ENCODE measurements at regions not wholly inside any gene's neighbourhood (a gene's known extent, or its start where the extent isn't known, plus 50 kb on each side); places are given as distances from the start of the nearest gene placed in this dataset.
"Not testable (repeated sequence)": the region's sequence is repeated elsewhere in the genome, so short reads cannot be mapped to it uniquely, and the experiment has no call there.

GRCh38 chrX:30144221-30144620 is 71.1 kb upstream of the MAGEB2 start:
- FAIRE-seq (no peak), DNase-seq (ENCODE audit: low read depth in 1 of 2, low spot score in 1 of 2) (no peak), ATAC-seq (no peak)
- H3K4me3 ChIP-seq: no peak overlapping the region
- H3K9me3 ChIP-seq: no peaks in the 10 kb centered on the region
- TF ChIP-seq RNF2 (IDR thresholded peaks at IDR 0.05; ENCODE audit: borderline replicate concordance, low read depth): no peak
- TF ChIP-seq FOSB (CRISPR knock-in tag; IDR thresholded peaks at IDR 0.05): no peak
- TF ChIP-seq RARB (CRISPR knock-in tag; IDR thresholded peaks at IDR 0.05): no peak
- TF ChIP-seq USF2 (IDR thresholded peaks at IDR 0.05): no peak
- no peak for TF ChIP-seq POLR2AphosphoS2 (conservative IDR thresholded peaks at IDR 0.05; ENCODE audit: low read length)
- TF ChIP-seq ATOH8 (CRISPR knock-in tag; IDR thresholded peaks at IDR 0.05; ENCODE audit: low read depth): no peak
- no peak for TF ChIP-seq ZNF302 (CRISPR knock-in tag; IDR thresholded peaks at IDR 0.05)
- no peak for TF ChIP-seq EHMT2 (IDR thresholded peaks at IDR 0.05; ENCODE audit: low read depth)
- TF ChIP-seq EHF (CRISPR knock-in tag; IDR thresholded peaks at IDR 0.05): no peak
- CTCF ChIA-PET: interaction anchor here (0.6 kb wide), 1 partner anchor 1564 kb away, joined by 3 read pairs; no protein-coding TSS in a partner anchor
- POLR2A ChIA-PET: no interaction called here
- no peak overlapping the region for H3K4me2 ChIP-seq
- no peaks in the 10 kb centered on the region for H3K4me1 ChIP-seq
- H3K27ac ChIP-seq: no peak overlapping the region

GRCh38 chrX:30144971-30145731 is 70.2 kb upstream of the MAGEB2 start:
- ChIA-PET POLR2A (no interaction called here), CTCF (no interaction called here)
- no peak overlapping the region for H3K27ac ChIP-seq
- no peaks in the 10 kb centered on the region for H3K4me1 ChIP-seq
- ATAC-seq: no peak
- TF ChIP-seq SMC3 (IDR thresholded peaks at IDR 0.05) (no peak), HOXB13 (CRISPR knock-in tag; IDR thresholded peaks at IDR 0.05; ENCODE audit: low read depth) (no peak), HES2 (IDR thresholded peaks at IDR 0.05) (no peak), HMGXB4 (CRISPR knock-in tag; IDR thresholded peaks at IDR 0.05; ENCODE audit: borderline replicate concordance) (no peak), RARB (CRISPR knock-in tag; IDR thresholded peaks at IDR 0.05) (no peak), HOXB5 (CRISPR knock-in tag; IDR thresholded peaks at IDR 0.05) (no peak)
- WGBS (ENCODE audit: missing lambda C conversion rate): 28% methylated on average over 6 of the region's 6 CpGs
- FAIRE-seq: no peak
- H3K9me3 ChIP-seq: no peaks in the 10 kb centered on the region
- DNase-seq (ENCODE audit: low read depth in 1 of 2, low spot score in 1 of 2): no peak
- no peak overlapping the region for H3K4me3 ChIP-seq
- no peak overlapping the region for H3K4me2 ChIP-seq

GRCh38 chrX:30147996-30148643 is 67.2 kb upstream of the MAGEB2 start:
- FAIRE-seq (no peak), ATAC-seq (no peak), DNase-seq (ENCODE audit: low read depth in 1 of 2, low spot score in 1 of 2) (no peak)
- no peak for TF ChIP-seq TP53 (CRISPR knock-in tag; IDR thresholded peaks at IDR 0.05)
- TF ChIP-seq HOXB5 (CRISPR knock-in tag; IDR thresholded peaks at IDR 0.05): no peak
- no peak for TF ChIP-seq ZNF302 (CRISPR knock-in tag; IDR thresholded peaks at IDR 0.05)
- TF ChIP-seq FOXS1 (CRISPR knock-in tag; IDR thresholded peaks at IDR 0.05): no peak
- no peak for TF ChIP-seq CEBPB (IDR thresholded peaks at IDR 0.05)
- no peak for TF ChIP-seq BHLHE40 (IDR thresholded peaks at IDR 0.05; ENCODE audit: low read depth, low read length)
- TF ChIP-seq MAFK (IDR thresholded peaks at IDR 0.05; ENCODE audit: partially characterized antibody): no peak
- TF ChIP-seq EHF (CRISPR knock-in tag; IDR thresholded peaks at IDR 0.05): no peak
- no peak for TF ChIP-seq TFCP2L1 (CRISPR knock-in tag; IDR thresholded peaks at IDR 0.05)
- no peak for TF ChIP-seq EP300 (IDR thresholded peaks at IDR 0.05)
- no peak for TF ChIP-seq RCOR1 (IDR thresholded peaks at IDR 0.05; ENCODE audit: low read depth, low read length)
- TF ChIP-seq RFX5 (IDR thresholded peaks at IDR 0.05): no peak
- TF ChIP-seq RNF2 (IDR thresholded peaks at IDR 0.05; ENCODE audit: borderline replicate concordance, low read depth): no peak
- TF ChIP-seq E2F6 (IDR thresholded peaks at IDR 0.05; ENCODE audit: borderline replicate concordance, low read depth): no peak
- no peak for TF ChIP-seq RARB (CRISPR knock-in tag; IDR thresholded peaks at IDR 0.05)
- no peak for TF ChIP-seq NPAS2 (CRISPR knock-in tag; IDR thresholded peaks at IDR 0.05; ENCODE audit: borderline replicate concordance)
- TF ChIP-seq SMC3 (IDR thresholded peaks at IDR 0.05): no peak
- no peak for TF ChIP-seq CBX2 (IDR thresholded peaks at IDR 0.05; ENCODE audit: borderline replicate concordance, low read depth)
- no peak for TF ChIP-seq NR3C1 (IDR thresholded peaks at IDR 0.05)
- 40% methylated on average over 9 of the region's 16 CpGs for WGBS (ENCODE audit: missing lambda C conversion rate)
- Histone ChIP-seq H3K4me3 (no peak overlapping the region), H3K4me1 (no peaks in the 10 kb centered on the region), H3K4me2 (no peak overlapping the region), H3K27ac (no peak overlapping the region), H3K9me3 (no peaks in the 10 kb centered on the region)
- ChIA-PET CTCF (no interaction called here), POLR2A (no interaction called here)

- 69% methylated on average over 6 of the region's 6 CpGs for WGBS (ENCODE audit: missing lambda C conversion rate)
- H3K9me3 ChIP-seq; DNase-seq (ENCODE audit: low read depth in 1 of 2, low spot score in 1 of 2); H3K27ac ChIP-seq; POLR2A ChIA-PET; CTCF ChIA-PET; FAIRE-seq; H3K4me2 ChIP-seq; H3K4me3 ChIP-seq; ATAC-seq; H3K4me1 ChIP-seq: not testable (repeated sequence)
Observed at GRCh38 chrX:30149206-30149605, 66.2 kb upstream of the MAGEB2 start.
